ENCODE measurements at regions not wholly inside any gene's neighbourhood (a gene's known extent, or its start where the extent isn't known, plus 50 kb on each side); places are given as distances from the start of the nearest gene placed in this dataset.
"Not testable (repeated sequence)": the region's sequence is repeated elsewhere in the genome, so short reads cannot be mapped to it uniquely, and the experiment has no call there.

DNA sequence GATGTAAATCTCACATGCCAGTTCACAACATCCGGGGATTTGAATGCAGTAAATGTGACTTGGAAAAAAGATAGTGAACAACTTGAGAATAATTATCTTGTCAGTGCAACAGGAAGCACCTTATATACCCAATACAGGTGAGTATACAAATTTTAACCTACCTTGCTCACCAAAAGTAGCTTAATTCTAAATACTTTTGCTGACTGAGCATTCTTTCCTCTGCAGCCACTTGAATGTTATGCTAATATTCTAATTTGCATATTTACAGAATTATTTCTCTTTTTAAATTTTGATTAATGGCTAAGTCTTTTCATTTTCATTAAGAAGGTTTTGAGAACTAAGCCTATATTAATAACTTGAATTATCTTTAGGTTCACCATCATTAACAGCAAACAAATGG is 371.8 kb downstream of the SRGAP2C start:
- H3K27ac Mint-ChIP-seq = not testable (repeated sequence)
- H3K4me1 Mint-ChIP-seq = peaks cover 17% of the 10 kb centered on the region

GRCh38 chr1:121558034-121558433 is 373.3 kb downstream of the SRGAP2C start:
- H3K9me3 Mint-ChIP-seq (ENCODE audit: low read depth); ATAC-seq; DNase-seq; H3K36me3 Mint-ChIP-seq; H3K4me3 Mint-ChIP-seq; CTCF ChIA-PET; H3K27me3 Mint-ChIP-seq; H3K4me1 Mint-ChIP-seq: not testable (repeated sequence)
- H3K27ac Mint-ChIP-seq = peak overlapping the region; percentile 57

More for the DNA sequence above, 371.8 kb downstream of the SRGAP2C start:
- peaks cover 13% of the 10 kb centered on the region for H3K36me3 Mint-ChIP-seq
- H3K9me3 Mint-ChIP-seq (ENCODE audit: low read depth); CTCF ChIA-PET; ATAC-seq; H3K27me3 Mint-ChIP-seq; H3K4me3 Mint-ChIP-seq; DNase-seq: not testable (repeated sequence)

DNA sequence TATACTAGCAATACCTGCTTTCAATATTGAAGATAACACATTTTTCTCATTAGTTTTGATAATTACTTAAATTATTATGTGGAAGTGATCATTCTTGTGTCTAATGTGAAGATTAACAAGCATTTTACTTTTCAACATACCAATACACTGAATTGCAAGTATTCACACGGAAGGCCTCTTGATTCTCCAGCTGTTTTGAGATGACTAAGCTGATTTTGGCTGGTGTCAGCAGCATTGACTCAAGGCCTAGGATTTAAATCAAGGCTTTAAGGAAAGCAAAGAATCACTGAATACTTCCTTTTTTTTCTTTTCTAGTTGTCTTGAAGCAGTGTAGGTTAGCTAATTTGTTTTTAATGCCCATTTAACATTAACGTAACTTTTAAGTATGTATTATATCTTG is 373.7 kb downstream of the SRGAP2C start:
- CTCF ChIA-PET = no interaction called here
- H3K4me1 Mint-ChIP-seq = peaks cover 6% of the 10 kb centered on the region
- peak overlapping the region; percentile 57 for H3K27ac Mint-ChIP-seq
- no peaks in the 10 kb centered on the region for H3K27me3 Mint-ChIP-seq
- no peak for ATAC-seq
- peaks cover 8% of the 10 kb centered on the region for H3K36me3 Mint-ChIP-seq
- no peak for DNase-seq
- H3K9me3 Mint-ChIP-seq (ENCODE audit: low read depth) = no peaks in the 10 kb centered on the region
- H3K4me3 Mint-ChIP-seq = no peak overlapping the region

GRCh38 chr1:121566346-121566745 is 381.6 kb downstream of the SRGAP2C start:
- DNase-seq (no peak), ATAC-seq (no peak)
- H3K4me3 Mint-ChIP-seq = no peak overlapping the region
- peaks cover 3% of the 10 kb centered on the region for H3K4me1 Mint-ChIP-seq
- peaks cover 6% of the 10 kb centered on the region for H3K36me3 Mint-ChIP-seq
- H3K9me3 Mint-ChIP-seq (ENCODE audit: low read depth) = no peaks in the 10 kb centered on the region
- H3K27me3 Mint-ChIP-seq = no peaks in the 10 kb centered on the region
- CTCF ChIA-PET = no interaction called here
- H3K27ac Mint-ChIP-seq = no peak overlapping the region

DNA sequence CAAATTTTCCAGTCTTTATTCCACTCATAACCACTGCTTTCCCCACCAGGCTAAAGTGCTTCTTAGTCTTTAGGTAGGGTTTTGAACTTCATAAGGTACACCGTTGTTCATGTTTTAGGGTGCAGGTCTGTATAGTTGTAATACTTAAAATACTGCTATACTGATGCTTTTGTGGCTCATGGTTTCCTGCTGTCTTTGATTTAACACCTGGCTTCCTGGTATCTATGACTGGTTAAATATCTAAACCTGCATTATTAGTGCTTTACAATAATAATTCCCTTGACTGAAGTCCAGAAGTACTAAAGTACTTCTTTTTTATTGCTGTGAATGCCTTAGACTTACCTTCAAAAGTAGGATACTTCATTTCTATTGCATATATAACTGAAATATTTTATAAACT is 384.7 kb downstream of the SRGAP2C start:
- peaks cover 3% of the 10 kb centered on the region for H3K4me1 Mint-ChIP-seq
- DNase-seq = no peak
- peaks cover 11% of the 10 kb centered on the region for H3K36me3 Mint-ChIP-seq
- H3K27me3 Mint-ChIP-seq = no peaks in the 10 kb centered on the region
- no peak for ATAC-seq
- no peaks in the 10 kb centered on the region for H3K9me3 Mint-ChIP-seq (ENCODE audit: low read depth)
- no peak overlapping the region for H3K4me3 Mint-ChIP-seq
- CTCF ChIA-PET = no interaction called here
- H3K27ac Mint-ChIP-seq = no peak overlapping the region

DNA sequence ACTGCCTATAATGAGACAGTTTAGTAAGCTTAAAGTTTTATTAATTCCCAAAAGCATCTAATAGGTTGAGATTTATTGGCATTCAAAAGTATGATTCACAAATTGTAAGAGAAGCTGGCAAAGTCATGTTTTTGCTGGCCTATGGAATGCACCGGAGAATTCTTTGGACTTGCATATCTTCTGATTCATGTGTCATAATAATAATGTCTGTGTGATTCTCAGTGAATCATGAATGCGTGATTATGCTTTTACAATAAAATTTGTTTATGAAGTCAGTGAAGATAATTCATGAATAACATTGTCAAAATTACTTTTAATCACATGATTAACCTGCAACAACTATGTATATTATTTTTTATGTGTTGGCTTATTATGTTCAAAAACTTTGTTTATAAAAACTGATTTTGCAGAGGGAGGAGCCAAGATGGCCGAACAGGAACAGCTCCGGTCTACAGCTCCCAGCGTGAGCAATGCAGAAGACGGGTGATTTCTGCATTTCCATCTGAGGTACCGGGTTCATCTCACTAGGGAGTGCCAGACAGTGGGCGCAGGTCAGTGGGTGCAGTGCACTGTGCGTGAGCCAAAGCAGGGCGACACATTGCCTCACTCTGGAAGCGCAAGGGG is 389.2 kb downstream of the SRGAP2C start:
- CTCF ChIA-PET; H3K27ac Mint-ChIP-seq; H3K4me3 Mint-ChIP-seq; H3K27me3 Mint-ChIP-seq; ATAC-seq; DNase-seq; H3K9me3 Mint-ChIP-seq (ENCODE audit: low read depth); H3K4me1 Mint-ChIP-seq: not testable (repeated sequence)
- peaks cover 20% of the 10 kb centered on the region for H3K36me3 Mint-ChIP-seq

DNA sequence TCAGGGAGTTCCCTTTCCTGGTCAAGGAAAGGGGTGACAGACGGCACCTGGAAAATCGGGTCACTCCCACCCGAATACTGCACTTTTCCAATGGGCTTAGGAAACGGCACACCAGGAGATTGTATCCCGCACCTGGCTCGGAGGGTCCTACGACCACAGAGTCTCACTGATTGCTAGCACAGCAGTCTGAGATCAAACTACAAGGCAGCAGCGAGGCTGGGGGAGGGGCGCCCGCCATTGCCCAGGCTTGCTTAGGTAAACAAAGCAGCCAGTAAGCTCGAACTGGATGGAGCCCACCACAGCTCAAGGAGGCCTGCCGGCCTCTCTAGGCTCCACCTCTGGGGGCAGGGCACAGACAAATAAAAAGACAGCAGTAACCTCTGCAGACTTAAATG is 389.7 kb downstream of the SRGAP2C start:
- H3K4me1 Mint-ChIP-seq; CTCF ChIA-PET; H3K9me3 Mint-ChIP-seq (ENCODE audit: low read depth); H3K27me3 Mint-ChIP-seq; ATAC-seq; H3K4me3 Mint-ChIP-seq; H3K27ac Mint-ChIP-seq; DNase-seq: not testable (repeated sequence)
- peaks cover 21% of the 10 kb centered on the region for H3K36me3 Mint-ChIP-seq

DNA sequence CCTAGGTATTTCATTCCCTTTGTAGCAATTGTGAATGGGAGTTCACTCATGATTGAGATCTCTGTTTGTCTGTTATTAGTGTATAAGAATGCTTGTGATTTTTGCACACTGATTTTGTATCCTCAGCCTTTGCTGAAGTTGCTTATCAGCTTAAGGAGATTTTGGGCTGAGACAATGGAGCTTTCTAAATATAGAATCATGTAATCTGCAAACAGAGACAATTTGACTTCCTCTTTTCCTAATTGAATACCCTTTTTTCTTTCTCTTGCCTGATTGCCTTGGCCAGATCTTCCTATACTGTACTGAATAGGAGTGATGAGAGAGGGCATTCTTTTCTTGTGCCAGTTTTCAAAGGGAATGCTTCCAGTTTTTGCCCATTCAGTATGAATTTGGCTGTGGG is 398.1 kb downstream of the SRGAP2C start:
- CTCF ChIA-PET; DNase-seq; ATAC-seq; H3K4me1 Mint-ChIP-seq; H3K4me3 Mint-ChIP-seq; H3K9me3 Mint-ChIP-seq (ENCODE audit: low read depth); H3K27ac Mint-ChIP-seq; H3K27me3 Mint-ChIP-seq: not testable (repeated sequence)
- peaks cover 12% of the 10 kb centered on the region for H3K36me3 Mint-ChIP-seq

DNA sequence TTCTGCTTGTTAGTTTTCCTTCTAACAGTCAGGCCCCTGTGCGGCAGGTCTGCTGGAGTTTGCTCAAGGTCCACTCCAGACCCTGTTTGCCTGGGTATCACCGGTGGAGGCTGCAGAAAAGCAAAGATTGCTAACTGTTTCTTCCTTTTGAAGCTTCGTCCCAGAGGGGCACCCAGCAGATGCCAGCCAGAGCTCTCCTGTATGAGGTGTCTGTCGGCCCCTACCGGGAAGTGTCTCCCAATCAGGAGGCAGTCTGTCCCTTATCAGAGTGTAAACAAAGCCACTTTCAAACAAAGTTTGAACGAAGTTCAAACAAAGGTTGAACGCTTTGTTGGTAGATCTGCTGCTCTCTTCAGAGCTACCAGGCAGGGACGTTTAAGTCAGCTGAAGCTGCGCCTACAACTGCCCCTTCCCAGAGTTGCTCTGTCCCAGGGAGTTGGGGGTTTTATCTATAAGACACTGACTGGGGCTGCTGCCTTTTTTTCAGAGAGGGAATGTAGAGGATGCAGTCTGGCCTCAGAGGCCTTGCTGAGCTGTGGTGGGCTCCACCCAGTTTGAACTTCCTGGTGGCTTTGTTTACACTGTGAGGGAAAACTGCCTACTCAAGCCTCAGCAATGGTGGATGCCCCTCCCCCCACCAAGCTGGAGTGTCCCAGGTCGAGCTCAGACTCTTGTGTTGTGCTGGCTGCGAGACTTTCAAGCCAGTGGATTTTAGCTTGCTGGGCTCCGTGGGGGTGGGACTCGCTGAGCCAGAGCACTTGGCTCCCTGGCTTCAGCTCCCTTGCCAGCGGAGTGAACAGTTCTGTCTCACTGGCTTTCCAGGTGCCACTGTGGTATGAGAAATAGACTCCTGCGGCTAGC is 401.8 kb downstream of the SRGAP2C start:
- CTCF ChIA-PET = no interaction called here
- ATAC-seq = no peak
- no peak for DNase-seq
- Mint-ChIP-seq H3K4me3 (no peak overlapping the region), H3K4me1 (peaks cover 5% of the 10 kb centered on the region), H3K27ac (peak overlapping the region; percentile 4), H3K27me3 (no peaks in the 10 kb centered on the region), H3K36me3 (peaks cover 15% of the 10 kb centered on the region), H3K9me3 (ENCODE audit: low read depth) (peaks cover 4% of the 10 kb centered on the region)

DNA sequence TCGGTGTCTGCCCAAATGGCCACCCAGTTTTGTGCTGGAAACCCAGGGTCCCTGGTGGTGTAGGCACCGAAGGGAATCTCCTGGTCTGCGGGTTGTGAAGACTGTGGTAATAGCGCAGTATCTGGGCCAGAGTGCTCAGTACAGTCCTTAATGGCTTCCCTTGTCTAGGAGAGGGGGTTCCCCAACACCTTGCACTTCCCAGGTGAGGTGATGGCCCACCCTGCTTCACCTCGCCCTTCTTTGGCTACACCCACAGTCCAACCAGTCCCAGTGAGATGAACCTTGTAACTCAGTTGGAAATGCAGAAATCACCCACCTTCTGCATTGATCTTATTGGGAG is 402.4 kb downstream of the SRGAP2C start:
- H3K4me1 Mint-ChIP-seq = peaks cover 5% of the 10 kb centered on the region
- H3K27ac Mint-ChIP-seq = no peak overlapping the region
- CTCF ChIA-PET = no interaction called here
- no peak overlapping the region for H3K4me3 Mint-ChIP-seq
- no peaks in the 10 kb centered on the region for H3K27me3 Mint-ChIP-seq
- peaks cover 15% of the 10 kb centered on the region for H3K36me3 Mint-ChIP-seq
- DNase-seq (no peak), ATAC-seq (no peak)
- peaks cover 4% of the 10 kb centered on the region for H3K9me3 Mint-ChIP-seq (ENCODE audit: low read depth)

DNA sequence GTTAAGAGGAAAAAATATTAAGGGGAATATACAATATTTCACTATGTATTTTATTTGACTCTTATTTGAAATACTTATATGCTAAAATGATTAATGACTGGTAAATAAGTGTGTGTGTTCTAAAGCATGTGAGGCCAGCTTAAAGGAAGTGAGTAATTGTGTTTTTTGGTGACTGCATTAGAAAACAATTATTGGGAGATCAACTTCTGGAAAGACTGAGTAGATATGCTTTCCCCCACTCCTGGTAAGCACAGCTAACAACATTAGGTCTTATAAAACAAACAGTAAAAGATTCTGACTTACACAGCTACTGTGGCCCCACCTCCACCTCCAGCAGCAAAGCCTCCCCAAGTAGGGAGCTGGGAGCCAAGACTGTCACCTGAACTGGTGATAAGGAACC is 403.0 kb downstream of the SRGAP2C start:
- no peak overlapping the region for H3K27ac Mint-ChIP-seq
- H3K36me3 Mint-ChIP-seq = peaks cover 13% of the 10 kb centered on the region
- CTCF ChIA-PET = no interaction called here
- H3K4me1 Mint-ChIP-seq = peaks cover 5% of the 10 kb centered on the region
- no peak for ATAC-seq
- H3K27me3 Mint-ChIP-seq = no peaks in the 10 kb centered on the region
- no peak overlapping the region for H3K4me3 Mint-ChIP-seq
- peaks cover 4% of the 10 kb centered on the region for H3K9me3 Mint-ChIP-seq (ENCODE audit: low read depth)
- DNase-seq = no peak

DNA sequence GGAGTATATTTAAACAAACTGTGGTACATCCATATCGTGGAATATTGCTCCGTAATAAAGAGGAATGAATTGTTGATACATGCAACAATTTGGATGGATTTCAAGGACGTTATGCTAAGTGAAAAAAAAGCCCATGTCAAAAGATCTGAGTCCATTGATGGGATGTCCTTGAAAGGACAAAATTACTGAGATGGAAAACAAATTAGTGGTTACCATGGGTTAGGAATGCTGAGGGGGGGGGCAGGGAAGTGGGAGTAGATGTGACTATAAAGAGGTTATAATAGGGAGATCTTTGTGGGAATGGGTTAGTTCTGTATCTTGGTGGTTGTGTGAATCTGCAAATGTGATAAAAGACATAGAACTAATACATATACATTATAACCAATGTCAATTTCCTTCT is 409.3 kb downstream of the SRGAP2C start:
- no peak overlapping the region for H3K4me3 Mint-ChIP-seq
- no peak for ATAC-seq

GRCh38 chr1:121595089-121595488 is 410.3 kb downstream of the SRGAP2C start:
- DNase-seq (no peak), ATAC-seq (no peak)
- Mint-ChIP-seq H3K36me3 (peaks cover 22% of the 10 kb centered on the region), H3K4me1 (no peaks in the 10 kb centered on the region), H3K27ac (no peak overlapping the region), H3K27me3 (no peaks in the 10 kb centered on the region), H3K4me3 (no peak overlapping the region), H3K9me3 (ENCODE audit: low read depth) (peaks cover 2% of the 10 kb centered on the region)
- CTCF ChIA-PET = no interaction called here

More for the DNA sequence above, 409.3 kb downstream of the SRGAP2C start:
- H3K4me1 Mint-ChIP-seq = no peaks in the 10 kb centered on the region
- H3K9me3 Mint-ChIP-seq (ENCODE audit: low read depth) = peaks cover 2% of the 10 kb centered on the region
- CTCF ChIA-PET = no interaction called here
- no peak for DNase-seq
- no peaks in the 10 kb centered on the region for H3K27me3 Mint-ChIP-seq
- peaks cover 21% of the 10 kb centered on the region for H3K36me3 Mint-ChIP-seq
- no peak overlapping the region for H3K27ac Mint-ChIP-seq

DNA sequence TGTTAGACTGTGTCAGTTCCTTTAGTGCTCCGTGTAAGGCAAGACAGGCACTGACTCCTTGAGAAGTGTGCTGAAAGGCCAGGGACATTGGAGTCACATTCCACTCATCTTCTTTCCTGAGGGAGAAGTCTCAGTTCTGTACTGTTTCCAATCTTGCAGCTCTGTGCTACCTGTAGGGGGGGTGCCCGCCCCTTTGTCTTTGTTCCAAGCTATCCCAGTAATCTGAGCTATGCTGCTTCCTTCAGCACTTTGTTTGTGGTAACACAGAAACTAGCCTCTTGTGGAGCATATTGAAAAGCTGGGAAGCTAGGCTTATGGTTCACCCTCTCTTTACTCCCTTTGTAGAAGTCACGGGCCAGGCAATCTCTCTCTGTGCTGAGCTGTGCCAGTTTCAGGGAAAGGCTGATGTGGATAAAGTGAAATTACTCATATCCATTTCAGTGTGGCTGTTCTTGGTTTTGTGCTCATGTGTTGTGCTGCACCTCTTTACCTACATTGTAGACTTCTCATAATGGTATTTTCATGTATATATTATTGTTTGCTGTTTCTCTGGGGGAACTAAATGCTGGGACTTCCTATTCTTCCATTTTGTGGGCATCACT is 420.2 kb downstream of the SRGAP2C start:
- H3K4me3 Mint-ChIP-seq; CTCF ChIA-PET; H3K4me1 Mint-ChIP-seq; H3K27ac Mint-ChIP-seq; H3K27me3 Mint-ChIP-seq; H3K9me3 Mint-ChIP-seq (ENCODE audit: low read depth); DNase-seq; ATAC-seq: not testable (repeated sequence)
- peaks cover 19% of the 10 kb centered on the region for H3K36me3 Mint-ChIP-seq

Data from activated CD8-positive, alpha-beta memory T cell treated with anti-CD3 and anti-CD28 coated beads, Interleukin-2, amount 10 ng/mL, durations not matched to agents 7 days and 5 days (primary cell).